Loucy (cell line): ENCODE measurements at regions not wholly inside any gene's neighbourhood (a gene's known extent, or its start where the extent isn't known, plus 50 kb on each side); places are given as distances from the start of the nearest gene placed in this dataset.

Source experiments
- CTCF ChIP-seq: fragments of 200-600 bp; sonication (generic); conservative IDR thresholded peaks from 2 replicates; pipeline ENCODE4 v1.5.1; 2014; ENCODE audit warnings: mild to moderate bottlenecking, antibody characterized with exemption, low read length
- EZH2phosphoT487 ChIP-seq: fragments of 200-600 bp; IDR thresholded peaks from 2 replicates; pipeline ENCODE4 v1.6.1; 2018; ENCODE audit warnings: antibody characterized with exemption, mild to moderate bottlenecking, moderate library complexity, borderline replicate concordance

- no peak for TF ChIP-seq CTCF
- no peak for TF ChIP-seq EZH2phosphoT487
These were observed 312.4 kb downstream of the BUD13 start for GRCh38 chr11:116460156-116460920.
